Stimulated activated CD8-positive, alpha-beta memory T cell treated with anti-CD3 and anti-CD28 coated beads, Interleukin-7, amount 100 ng/mL, for 24 hours (primary cell): ENCODE measurements at regions not wholly inside any gene's neighbourhood (a gene's known extent, or its start where the extent isn't known, plus 50 kb on each side); places are given as distances from the start of the nearest gene placed in this dataset.

Experiments
- DNase-seq: peaks from one replicate; pipeline ENCODE4 v3.0.0-alpha.2; 2020; ENCODE audit warnings: low read depth

DNA sequence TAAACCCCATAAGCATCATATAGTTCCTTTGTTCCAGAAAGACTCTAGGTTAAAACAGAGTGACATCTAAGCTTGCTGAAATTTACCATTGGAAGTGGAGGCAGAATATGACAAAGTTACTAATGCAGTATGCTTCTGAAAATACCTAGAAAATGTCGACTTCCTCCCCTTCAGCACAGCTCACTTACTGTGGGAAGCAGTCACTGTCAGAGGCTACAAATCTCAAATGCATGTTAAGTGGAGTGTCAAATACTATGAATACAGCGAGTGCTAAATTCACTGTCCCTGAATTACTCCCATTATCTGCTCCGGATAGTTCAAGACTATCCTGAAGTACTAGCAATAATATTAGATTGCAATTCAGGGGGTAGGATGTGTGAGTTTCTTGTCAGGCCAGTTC is 1454.6 kb downstream of the AACS start:
- DNase-seq = no peak

- DNase-seq = no peak
Measured at GRCh38 chr12:126523891-126524290, 1458.7 kb downstream of the AACS start.

- no peak for DNase-seq
Measured at GRCh38 chr12:126534495-126534894, 1469.3 kb downstream of the AACS start.

DNA sequence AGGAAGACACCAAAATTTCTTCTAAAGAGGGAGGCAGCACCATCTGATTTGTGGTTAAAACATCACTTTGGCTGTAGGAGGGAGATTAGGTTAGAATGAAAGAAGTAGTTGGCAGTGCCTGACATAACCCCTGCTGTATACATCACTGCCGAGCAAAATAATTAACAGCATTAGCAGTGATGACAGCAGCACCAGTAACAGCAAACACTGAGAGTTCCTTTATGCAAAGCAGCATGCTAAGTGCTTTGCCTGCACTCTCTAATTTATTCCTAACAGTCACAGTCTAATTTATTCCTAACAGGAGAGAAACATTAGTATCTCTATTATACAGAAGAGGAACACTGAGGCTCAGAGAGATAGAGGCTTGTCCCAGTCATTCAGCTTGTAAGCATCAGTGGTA is 1469.7 kb downstream of the AACS start:
- DNase-seq = no peak

GRCh38 chr12:126535971-126536370 is 1470.7 kb downstream of the AACS start:
- DNase-seq = no peak

DNA sequence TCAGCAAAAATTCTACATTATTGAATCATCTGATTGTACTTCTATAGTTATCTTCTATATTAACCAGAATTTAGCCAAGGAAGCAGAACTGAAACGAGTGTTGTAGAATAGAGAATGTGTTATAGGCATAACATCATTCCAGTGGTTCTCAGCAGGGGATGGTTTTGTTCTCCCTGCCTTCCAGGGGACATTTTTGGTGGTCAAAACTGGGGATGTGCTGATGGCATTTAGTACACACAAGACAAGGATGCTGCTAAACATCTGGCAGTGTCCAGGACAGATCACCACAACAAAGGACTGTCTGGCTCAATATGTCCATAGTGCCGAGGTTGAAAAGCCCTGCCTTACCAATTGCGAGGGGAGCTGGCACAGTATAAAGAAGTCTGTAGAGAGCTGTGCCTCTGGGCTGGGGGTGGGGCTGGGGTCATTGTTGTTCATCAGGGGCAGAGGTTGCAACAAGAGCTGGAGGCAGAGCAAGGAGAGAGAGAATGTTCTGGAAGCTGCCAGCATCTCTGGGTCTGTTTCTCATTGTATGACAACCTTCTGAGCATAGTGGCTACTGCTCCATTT is 1472.8 kb downstream of the AACS start:
- no peak for DNase-seq

- DNase-seq = no peak
Measured at GRCh38 chr12:126538888-126539287, 1473.7 kb downstream of the AACS start.

DNA sequence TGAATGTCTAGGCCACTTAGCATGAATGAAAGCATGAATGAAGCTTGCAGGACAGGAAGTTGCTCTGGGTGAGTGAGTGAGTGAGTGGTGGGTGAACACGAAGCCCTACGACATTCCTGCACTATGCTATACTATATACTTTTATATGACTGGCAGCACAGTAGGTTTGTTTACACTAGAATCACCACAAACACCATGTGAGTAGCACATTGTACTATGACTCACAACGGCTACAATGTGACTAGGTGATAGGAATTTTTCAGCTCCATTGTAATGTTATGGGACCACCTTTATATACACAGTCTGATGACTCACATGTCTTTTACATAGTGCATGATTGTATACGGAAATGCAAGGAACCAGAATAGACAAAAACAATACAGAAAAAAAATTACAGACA is 1480.2 kb downstream of the AACS start:
- no peak for DNase-seq

DNA sequence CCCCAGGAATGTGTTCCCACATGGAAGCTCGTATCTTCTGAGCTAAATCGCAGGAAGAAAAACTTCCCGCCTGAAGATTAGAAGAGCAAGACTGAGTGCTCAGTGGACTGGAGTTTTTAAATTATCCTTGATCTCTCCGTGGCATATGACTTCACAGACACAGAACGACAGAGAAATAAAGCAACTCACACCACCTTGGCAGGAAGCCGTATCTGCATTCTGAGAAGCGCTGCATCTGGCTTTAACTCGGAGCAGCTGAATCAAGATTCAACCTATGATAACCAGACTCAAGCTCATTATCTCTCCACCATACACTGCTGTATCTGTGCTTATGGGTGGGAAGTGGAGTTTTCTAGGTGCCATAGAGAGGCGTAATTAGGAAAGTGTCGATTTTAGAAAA is 1482.7 kb downstream of the AACS start:
- DNase-seq = no peak

DNA sequence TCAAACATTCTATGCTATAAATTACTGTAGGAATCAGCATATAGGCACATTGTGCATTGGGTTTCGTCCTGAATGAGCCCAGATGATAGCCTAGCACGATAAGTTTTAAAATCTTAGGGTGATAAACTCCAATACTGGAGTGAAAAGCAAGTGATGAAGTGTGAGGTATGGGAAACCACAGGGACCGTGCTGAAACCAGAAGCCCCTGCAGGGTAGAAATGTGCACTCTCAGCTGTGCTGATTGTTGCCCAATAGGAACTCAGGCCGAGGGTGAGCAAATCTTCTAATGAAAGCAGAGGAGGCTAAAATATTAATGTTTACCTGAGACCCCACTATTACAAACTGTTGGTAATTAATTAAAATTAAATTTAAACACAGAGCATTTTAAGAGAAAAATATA is 1486.6 kb downstream of the AACS start:
- no peak for DNase-seq

DNA sequence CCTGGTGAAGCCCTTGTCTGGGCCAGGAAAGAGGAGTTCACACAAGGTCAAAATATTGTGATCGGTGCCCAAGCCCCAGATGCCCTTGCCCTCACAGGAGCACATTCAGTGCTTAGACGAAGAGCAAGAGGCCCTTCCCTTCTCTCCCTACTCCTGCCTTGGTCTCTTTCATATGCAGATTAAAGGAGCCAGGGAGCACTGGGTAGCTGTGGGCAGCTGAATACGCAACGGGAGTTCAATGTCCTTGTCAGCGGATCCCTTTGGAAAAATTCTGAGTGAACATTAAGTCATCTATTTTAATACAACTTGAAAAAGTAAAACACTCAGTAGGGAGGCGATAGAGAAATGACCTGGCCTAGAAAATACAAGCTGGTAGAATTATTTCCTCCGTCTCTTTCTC is 1489.4 kb downstream of the AACS start:
- no peak for DNase-seq

- DNase-seq = no peak
Measured at GRCh38 chr12:126557659-126558058, 1492.4 kb downstream of the AACS start.

GRCh38 chr12:126558219-126558618 is 1493.0 kb downstream of the AACS start:
- no peak for DNase-seq

DNA sequence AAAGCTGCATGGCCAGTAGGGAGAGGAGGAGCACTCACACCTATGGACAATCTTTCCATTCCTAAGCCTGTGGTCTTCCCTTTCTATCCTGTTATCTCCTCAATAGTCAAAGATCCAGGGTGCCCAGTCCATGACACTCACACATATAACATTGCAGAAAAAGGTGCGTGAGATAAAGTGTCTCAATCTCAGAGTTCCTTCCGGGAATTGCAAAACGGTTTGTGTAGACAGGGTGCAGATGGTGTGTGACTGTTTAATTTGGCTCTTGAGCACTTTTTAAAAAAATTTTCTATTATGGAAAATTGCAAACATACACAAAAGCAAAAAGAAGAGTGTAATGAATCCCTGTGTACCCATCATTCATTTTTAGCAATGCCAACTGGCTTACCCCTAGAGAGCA is 1493.6 kb downstream of the AACS start:
- DNase-seq = no peak

DNA sequence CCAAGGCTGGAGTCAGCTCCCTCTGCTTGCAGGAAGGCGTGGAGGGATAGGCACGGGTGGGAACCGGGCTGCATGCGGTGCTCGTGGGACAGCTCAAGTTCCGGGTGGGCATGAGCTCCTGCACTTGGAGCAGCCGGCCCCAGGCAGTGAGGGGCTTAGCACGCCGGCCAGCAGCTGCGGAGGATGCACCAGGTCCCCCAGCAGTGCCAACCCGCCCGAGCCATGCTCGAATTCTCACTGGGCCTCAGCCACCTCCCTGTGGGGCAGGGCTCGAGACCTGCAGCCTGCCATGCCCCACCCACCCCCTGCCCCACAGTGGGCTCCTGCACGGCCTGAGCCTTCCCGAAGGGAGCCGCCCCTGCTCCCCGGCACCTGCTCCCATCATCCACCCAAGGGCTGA is 1501.8 kb downstream of the AACS start:
- DNase-seq = no peak

- DNase-seq = no peak
Measured at GRCh38 chr12:126569706-126570105, 1504.5 kb downstream of the AACS start.

DNA sequence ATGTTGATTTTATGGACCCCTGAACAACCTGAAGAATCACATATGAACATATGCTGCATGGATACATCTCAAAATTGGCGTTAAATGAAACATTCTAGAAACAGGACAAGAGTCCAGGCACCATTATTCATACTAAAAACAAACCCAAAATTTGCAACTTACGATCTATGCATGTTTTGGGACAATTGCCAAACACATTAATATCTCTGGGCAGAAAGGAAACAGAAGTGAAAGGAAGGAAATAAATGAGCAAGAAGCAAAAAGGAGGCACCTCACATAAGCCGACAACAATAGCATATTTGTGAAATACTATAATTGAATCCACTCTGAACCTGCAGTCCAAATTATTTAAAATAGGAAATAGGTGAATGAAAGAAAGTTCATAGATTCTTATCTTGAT is 1505.3 kb downstream of the AACS start:
- no peak for DNase-seq

GRCh38 chr12:126572170-126572569 is 1506.9 kb downstream of the AACS start:
- DNase-seq = no peak

- DNase-seq = no peak
Measured at GRCh38 chr12:126581655-126582054, 1516.4 kb downstream of the AACS start.

GRCh38 chr12:126582231-126582630 is 1517.0 kb downstream of the AACS start:
- no peak for DNase-seq

DNA sequence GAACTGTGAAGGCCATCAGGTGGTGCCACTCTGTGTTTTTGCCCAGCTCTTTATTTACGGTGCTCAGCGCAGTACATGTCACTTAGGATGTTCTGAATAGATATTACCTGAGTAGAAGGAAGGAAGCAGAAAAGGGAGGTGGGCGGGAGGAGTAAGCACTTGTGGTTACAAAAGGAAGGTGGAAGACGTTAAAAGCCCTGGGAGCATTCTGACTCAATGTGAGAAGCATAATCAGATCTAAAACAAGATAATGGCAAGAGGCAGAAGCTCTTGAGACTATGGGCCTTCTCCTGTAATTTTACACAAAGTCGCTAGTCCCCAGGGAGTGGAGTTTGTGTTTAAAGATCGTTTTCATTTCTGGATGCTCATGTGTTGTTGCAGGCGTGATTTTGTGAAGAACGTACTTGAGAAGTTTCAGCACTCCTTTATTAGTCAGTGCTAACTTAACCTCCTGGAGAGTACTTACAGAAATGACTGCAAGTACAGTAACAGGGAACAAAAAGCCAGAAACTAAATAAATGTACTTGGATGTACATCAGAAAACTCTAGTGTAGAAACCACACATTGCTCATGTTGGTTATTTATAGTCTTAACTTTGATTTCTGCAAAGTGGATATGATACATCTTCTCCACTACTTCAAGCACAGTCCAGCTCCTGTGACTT is 1523.5 kb downstream of the AACS start:
- DNase-seq = no peak

GRCh38 chr12:126591533-126591932 is 1526.3 kb downstream of the AACS start:
- DNase-seq = no peak

GRCh38 chr12:126601184-126602170 is 1536.2 kb downstream of the AACS start:
- no peak for DNase-seq
